ENCODE measurements at regions not wholly inside any gene's neighbourhood (a gene's known extent, or its start where the extent isn't known, plus 50 kb on each side); places are given as distances from the start of the nearest gene placed in this dataset.

- Histone ChIP-seq H3K9me3 (no peaks in the 10 kb centered on the region), H3K4me1 (peaks cover 0 to 6% (median 0%) of the 10 kb centered on the region in 4 donors), H3K36me3 (no peaks in the 10 kb centered on the region), H3K4me3 (no peak overlapping the region), H3K27me3 (no peaks in the 10 kb centered on the region), H3K27ac (no peak overlapping the region)
- intact Hi-C loops (cut with DNase I) = no loop called here
- TF ChIP-seq CTCF (IDR thresholded peaks at IDR 0.05) (no peak), POLR2A (IDR thresholded peaks at IDR 0.05) (no peak)
- DNase-seq (no peak), ATAC-seq (no peak)
- 85% methylated on average over 5 of the region's 6 CpGs for WGBS (ENCODE audit: insufficient coverage, low coverage, low lambda C conversion rate, missing lambda C conversion rate)
Measured at GRCh38 chr2:100202567-100202966, 60.2 kb upstream of the AFF3 start.

- no peaks in the 10 kb centered on the region for H3K36me3 ChIP-seq
- 72% methylated on average over 4 of the region's 4 CpGs for WGBS (ENCODE audit: insufficient coverage, low coverage, low lambda C conversion rate, missing lambda C conversion rate)
- intact Hi-C loops (cut with DNase I) = no loop called here
- DNase-seq (no peak), ATAC-seq (no peak)
- no peak overlapping the region for H3K4me3 ChIP-seq
- H3K27ac ChIP-seq = no peak overlapping the region
- H3K9me3 ChIP-seq = no peaks in the 10 kb centered on the region
- H3K4me1 ChIP-seq = peaks cover 0 to 7% (median 0%) of the 10 kb centered on the region in 4 donors
- TF ChIP-seq POLR2A (IDR thresholded peaks at IDR 0.05) = no peak
- TF ChIP-seq CTCF (IDR thresholded peaks at IDR 0.05) = no peak
- H3K27me3 ChIP-seq = no peaks in the 10 kb centered on the region
Measured at GRCh38 chr2:100200985-100201384, 58.6 kb upstream of the AFF3 start.

- WGBS (ENCODE audit: insufficient coverage, low coverage, low lambda C conversion rate, missing lambda C conversion rate) = 90% methylated on average over 3 of the region's 5 CpGs
- Histone ChIP-seq H3K36me3 (no peaks in the 10 kb centered on the region), H3K9me3 (no peaks in the 10 kb centered on the region), H3K4me3 (no peak overlapping the region), H3K27ac (no peak overlapping the region), H3K27me3 (no peaks in the 10 kb centered on the region), H3K4me1 (peaks cover 0 to 7% (median 0%) of the 10 kb centered on the region in 4 donors)
- ATAC-seq = no peak
- intact Hi-C loops (cut with DNase I) = no loop called here
- no peak for DNase-seq
- no peak for TF ChIP-seq POLR2A (IDR thresholded peaks at IDR 0.05)
- no peak for TF ChIP-seq CTCF (IDR thresholded peaks at IDR 0.05)
Measured at GRCh38 chr2:100199421-100199820, 57.0 kb upstream of the AFF3 start.

GRCh38 chr2:100198461-100199230 is 56.3 kb upstream of the AFF3 start:
- H3K36me3 ChIP-seq = no peaks in the 10 kb centered on the region
- no peaks in the 10 kb centered on the region for H3K27me3 ChIP-seq
- no peaks in the 10 kb centered on the region for H3K9me3 ChIP-seq
- no peak for DNase-seq
- 88% methylated on average over 6 of the region's 13 CpGs for WGBS (ENCODE audit: insufficient coverage, low coverage, low lambda C conversion rate, missing lambda C conversion rate)
- no peak for ATAC-seq
- intact Hi-C loops (cut with DNase I) = no loop called here
- no peak overlapping the region for H3K4me3 ChIP-seq
- TF ChIP-seq CTCF (IDR thresholded peaks at IDR 0.05) = no peak
- TF ChIP-seq POLR2A (IDR thresholded peaks at IDR 0.05) = no peak
- H3K4me1 ChIP-seq = peaks cover 0 to 7% (median 0%) of the 10 kb centered on the region in 4 donors
- H3K27ac ChIP-seq = peak overlapping the region in 2 of 3 donors; percentile 32 to 35
